ENCODE measurements at regions not wholly inside any gene's neighbourhood (a gene's known extent, or its start where the extent isn't known, plus 50 kb on each side); places are given as distances from the start of the nearest gene placed in this dataset.

DNA sequence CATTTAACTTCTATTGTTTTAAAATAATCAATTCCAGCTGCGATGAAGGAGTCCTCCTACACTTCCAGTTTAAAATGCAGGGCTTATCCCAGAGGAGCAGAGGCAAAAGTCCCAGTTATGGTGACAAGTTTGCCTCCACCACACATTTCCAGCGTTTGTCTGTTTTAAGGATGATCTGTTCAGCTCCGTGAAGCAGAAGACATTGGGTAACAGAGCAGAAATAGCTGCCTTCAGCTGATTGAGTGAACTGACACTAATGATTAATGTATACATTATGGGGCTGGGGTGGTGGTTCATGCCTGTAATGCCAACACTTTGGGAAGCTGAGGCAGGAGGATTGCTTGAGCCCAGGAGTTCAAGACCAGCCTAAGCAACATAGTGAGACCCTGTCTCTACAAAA, 127.6 kb downstream of the HSD17B3 start:
- no peak overlapping the region for H3K27ac Mint-ChIP-seq
- H3K79me2 ChIP-seq (replicated peaks; ENCODE audit: insufficient read depth): no peaks in the 10 kb centered on the region
- no peak overlapping the region for H3K4me3 ChIP-seq
- no peaks in the 10 kb centered on the region for H3K9me3 Mint-ChIP-seq
- no peaks in the 10 kb centered on the region for H4K20me1 ChIP-seq (replicated peaks; ENCODE audit: insufficient read depth)
- no peaks in the 10 kb centered on the region for H3F3A ChIP-seq (replicated peaks; ENCODE audit: low read depth)
- H3K4me1 ChIP-seq (ENCODE audit: insufficient read depth): peaks cover 7% of the 10 kb centered on the region
- no peak overlapping the region for H3K4me2 ChIP-seq
- ATAC-seq: no peak
- H3K36me3 Mint-ChIP-seq (ENCODE audit: low read depth): no peaks in the 10 kb centered on the region
- H3K27me3 ChIP-seq (ENCODE audit: insufficient read depth): no peaks in the 10 kb centered on the region
- H3K9me2 ChIP-seq (ENCODE audit: insufficient read depth): no peaks in the 10 kb centered on the region
- peaks cover 15% of the 10 kb centered on the region for H3K4me1 Mint-ChIP-seq
- no peak for DNase-seq (ENCODE audit: low spot score)
- no peak overlapping the region for H2AFZ ChIP-seq
- no peaks in the 10 kb centered on the region for H3K36me3 ChIP-seq (ENCODE audit: insufficient read depth)
- H3K27ac ChIP-seq (ENCODE audit: low read depth): no peak overlapping the region
- peaks cover 3% of the 10 kb centered on the region for H3K27me3 Mint-ChIP-seq (ENCODE audit: insufficient read depth, low read depth, poor library complexity)
- H3K4me3 Mint-ChIP-seq: no peak overlapping the region
- TF ChIP-seq EZH2 (IDR thresholded peaks at IDR 0.05; ENCODE audit: low read depth, unreplicated experiment) (no peak), CREB1 (CRISPR knock-in tag; IDR thresholded peaks at IDR 0.05; ENCODE audit: low read depth) (no peak)

DNA sequence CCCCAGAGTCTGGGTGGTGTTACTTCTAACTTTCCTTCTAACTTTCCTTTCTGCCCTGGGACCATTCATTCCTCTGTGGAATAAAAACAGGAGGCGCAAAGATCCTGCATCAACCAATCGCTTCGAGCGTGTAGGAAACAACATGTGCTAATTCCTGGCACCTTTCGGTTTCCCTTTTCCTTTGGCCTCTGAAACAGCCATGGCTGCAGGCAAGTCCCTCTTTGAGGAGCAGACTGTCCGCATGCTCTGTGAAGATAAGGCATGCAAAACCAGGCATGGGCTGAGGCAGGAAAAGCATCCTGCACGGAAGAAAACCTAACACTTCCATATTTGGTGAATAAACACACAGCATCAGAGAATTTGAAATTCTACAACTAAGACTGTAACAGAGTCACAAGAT, 128.3 kb downstream of the HSD17B3 start:
- Mint-ChIP-seq H3K4me1 (peaks cover 22% of the 10 kb centered on the region), H3K4me3 (no peak overlapping the region), H3K36me3 (ENCODE audit: low read depth) (no peaks in the 10 kb centered on the region), H3K27me3 (ENCODE audit: insufficient read depth, low read depth, poor library complexity) (peaks cover 3% of the 10 kb centered on the region), H3K27ac (no peak overlapping the region), H3K9me3 (no peaks in the 10 kb centered on the region)
- peaks cover 13% of the 10 kb centered on the region for H3K4me1 ChIP-seq (ENCODE audit: insufficient read depth)
- no peaks in the 10 kb centered on the region for H3F3A ChIP-seq (replicated peaks; ENCODE audit: low read depth)
- DNase-seq (ENCODE audit: low spot score): no peak
- no peak for ATAC-seq
- H3K9me2 ChIP-seq (ENCODE audit: insufficient read depth): no peaks in the 10 kb centered on the region
- TF ChIP-seq JUNB (IDR thresholded peaks at IDR 0.05; ENCODE audit: unreplicated experiment): no peak
- TF ChIP-seq ZNF114 (CRISPR knock-in tag; IDR thresholded peaks at IDR 0.05): no peak
- TF ChIP-seq, protein P1, sequence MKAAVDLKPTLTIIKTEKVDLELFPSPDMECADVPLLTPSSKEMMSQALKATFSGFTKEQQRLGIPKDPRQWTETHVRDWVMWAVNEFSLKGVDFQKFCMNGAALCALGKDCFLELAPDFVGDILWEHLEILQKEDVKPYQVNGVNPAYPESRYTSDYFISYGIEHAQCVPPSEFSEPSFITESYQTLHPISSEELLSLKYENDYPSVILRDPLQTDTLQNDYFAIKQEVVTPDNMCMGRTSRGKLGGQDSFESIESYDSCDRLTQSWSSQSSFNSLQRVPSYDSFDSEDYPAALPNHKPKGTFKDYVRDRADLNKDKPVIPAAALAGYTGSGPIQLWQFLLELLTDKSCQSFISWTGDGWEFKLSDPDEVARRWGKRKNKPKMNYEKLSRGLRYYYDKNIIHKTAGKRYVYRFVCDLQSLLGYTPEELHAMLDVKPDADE (IDR thresholded peaks at IDR 0.05): no peak
- TF ChIP-seq, protein P2, sequence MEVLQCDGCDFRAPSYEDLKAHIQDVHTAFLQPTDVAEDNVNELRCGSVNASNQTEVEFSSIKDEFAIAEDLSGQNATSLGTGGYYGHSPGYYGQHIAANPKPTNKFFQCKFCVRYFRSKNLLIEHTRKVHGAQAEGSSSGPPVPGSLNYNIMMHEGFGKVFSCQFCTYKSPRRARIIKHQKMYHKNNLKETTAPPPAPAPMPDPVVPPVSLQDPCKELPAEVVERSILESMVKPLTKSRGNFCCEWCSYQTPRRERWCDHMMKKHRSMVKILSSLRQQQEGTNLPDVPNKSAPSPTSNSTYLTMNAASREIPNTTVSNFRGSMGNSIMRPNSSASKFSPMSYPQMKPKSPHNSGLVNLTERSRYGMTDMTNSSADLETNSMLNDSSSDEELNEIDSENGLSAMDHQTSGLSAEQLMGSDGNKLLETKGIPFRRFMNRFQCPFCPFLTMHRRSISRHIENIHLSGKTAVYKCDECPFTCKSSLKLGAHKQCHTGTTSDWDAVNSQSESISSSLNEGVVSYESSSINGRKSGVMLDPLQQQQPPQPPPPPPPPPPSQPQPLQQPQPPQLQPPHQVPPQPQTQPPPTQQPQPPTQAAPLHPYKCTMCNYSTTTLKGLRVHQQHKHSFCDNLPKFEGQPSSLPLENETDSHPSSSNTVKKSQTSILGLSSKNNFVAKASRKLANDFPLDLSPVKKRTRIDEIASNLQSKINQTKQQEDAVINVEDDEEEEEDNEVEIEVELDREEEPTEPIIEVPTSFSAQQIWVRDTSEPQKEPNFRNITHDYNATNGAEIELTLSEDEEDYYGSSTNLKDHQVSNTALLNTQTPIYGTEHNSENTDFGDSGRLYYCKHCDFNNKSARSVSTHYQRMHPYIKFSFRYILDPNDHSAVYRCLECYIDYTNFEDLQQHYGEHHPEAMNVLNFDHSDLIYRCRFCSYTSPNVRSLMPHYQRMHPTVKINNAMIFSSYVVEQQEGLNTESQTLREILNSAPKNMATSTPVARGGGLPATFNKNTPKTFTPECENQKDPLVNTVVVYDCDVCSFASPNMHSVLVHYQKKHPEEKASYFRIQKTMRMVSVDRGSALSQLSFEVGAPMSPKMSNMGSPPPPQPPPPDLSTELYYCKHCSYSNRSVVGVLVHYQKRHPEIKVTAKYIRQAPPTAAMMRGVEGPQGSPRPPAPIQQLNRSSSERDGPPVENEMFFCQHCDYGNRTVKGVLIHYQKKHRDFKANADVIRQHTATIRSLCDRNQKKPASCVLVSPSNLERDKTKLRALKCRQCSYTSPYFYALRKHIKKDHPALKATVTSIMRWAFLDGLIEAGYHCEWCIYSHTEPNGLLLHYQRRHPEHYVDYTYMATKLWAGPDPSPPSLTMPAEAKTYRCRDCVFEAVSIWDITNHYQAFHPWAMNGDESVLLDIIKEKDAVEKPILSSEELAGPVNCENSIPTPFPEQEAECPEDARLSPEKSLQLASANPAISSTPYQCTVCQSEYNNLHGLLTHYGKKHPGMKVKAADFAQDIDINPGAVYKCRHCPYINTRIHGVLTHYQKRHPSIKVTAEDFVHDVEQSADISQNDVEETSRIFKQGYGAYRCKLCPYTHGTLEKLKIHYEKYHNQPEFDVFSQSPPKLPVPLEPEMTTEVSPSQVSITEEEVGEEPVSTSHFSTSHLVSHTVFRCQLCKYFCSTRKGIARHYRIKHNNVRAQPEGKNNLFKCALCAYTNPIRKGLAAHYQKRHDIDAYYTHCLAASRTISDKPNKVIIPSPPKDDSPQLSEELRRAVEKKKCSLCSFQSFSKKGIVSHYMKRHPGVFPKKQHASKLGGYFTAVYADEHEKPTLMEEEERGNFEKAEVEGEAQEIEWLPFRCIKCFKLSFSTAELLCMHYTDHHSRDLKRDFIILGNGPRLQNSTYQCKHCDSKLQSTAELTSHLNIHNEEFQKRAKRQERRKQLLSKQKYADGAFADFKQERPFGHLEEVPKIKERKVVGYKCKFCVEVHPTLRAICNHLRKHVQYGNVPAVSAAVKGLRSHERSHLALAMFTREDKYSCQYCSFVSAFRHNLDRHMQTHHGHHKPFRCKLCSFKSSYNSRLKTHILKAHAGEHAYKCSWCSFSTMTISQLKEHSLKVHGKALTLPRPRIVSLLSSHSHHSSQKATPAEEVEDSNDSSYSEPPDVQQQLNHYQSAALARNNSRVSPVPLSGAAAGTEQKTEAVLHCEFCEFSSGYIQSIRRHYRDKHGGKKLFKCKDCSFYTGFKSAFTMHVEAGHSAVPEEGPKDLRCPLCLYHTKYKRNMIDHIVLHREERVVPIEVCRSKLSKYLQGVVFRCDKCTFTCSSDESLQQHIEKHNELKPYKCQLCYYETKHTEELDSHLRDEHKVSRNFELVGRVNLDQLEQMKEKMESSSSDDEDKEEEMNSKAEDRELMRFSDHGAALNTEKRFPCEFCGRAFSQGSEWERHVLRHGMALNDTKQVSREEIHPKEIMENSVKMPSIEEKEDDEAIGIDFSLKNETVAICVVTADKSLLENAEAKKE (CRISPR knock-in tag; IDR thresholded peaks at IDR 0.05): no peak
- no peak for TF ChIP-seq CREB1 (CRISPR knock-in tag; IDR thresholded peaks at IDR 0.05; ENCODE audit: low read depth)
- no peak for TF ChIP-seq STAT1 (IDR thresholded peaks at IDR 0.05; ENCODE audit: unreplicated experiment)
- no peak for TF ChIP-seq POLR2AphosphoS5 (IDR thresholded peaks at IDR 0.05; ENCODE audit: low read depth)
- TF ChIP-seq, protein P3, sequence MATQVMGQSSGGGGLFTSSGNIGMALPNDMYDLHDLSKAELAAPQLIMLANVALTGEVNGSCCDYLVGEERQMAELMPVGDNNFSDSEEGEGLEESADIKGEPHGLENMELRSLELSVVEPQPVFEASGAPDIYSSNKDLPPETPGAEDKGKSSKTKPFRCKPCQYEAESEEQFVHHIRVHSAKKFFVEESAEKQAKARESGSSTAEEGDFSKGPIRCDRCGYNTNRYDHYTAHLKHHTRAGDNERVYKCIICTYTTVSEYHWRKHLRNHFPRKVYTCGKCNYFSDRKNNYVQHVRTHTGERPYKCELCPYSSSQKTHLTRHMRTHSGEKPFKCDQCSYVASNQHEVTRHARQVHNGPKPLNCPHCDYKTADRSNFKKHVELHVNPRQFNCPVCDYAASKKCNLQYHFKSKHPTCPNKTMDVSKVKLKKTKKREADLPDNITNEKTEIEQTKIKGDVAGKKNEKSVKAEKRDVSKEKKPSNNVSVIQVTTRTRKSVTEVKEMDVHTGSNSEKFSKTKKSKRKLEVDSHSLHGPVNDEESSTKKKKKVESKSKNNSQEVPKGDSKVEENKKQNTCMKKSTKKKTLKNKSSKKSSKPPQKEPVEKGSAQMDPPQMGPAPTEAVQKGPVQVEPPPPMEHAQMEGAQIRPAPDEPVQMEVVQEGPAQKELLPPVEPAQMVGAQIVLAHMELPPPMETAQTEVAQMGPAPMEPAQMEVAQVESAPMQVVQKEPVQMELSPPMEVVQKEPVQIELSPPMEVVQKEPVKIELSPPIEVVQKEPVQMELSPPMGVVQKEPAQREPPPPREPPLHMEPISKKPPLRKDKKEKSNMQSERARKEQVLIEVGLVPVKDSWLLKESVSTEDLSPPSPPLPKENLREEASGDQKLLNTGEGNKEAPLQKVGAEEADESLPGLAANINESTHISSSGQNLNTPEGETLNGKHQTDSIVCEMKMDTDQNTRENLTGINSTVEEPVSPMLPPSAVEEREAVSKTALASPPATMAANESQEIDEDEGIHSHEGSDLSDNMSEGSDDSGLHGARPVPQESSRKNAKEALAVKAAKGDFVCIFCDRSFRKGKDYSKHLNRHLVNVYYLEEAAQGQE (IDR thresholded peaks at IDR 0.05; ENCODE audit: unreplicated experiment): no peak
- TF ChIP-seq ZNF331 (CRISPR knock-in tag; IDR thresholded peaks at IDR 0.05; ENCODE audit: low read depth): no peak
- H3K27ac ChIP-seq (ENCODE audit: low read depth): no peak overlapping the region
- H3K36me3 ChIP-seq (ENCODE audit: insufficient read depth): no peaks in the 10 kb centered on the region
- H4K20me1 ChIP-seq (replicated peaks; ENCODE audit: insufficient read depth): no peaks in the 10 kb centered on the region
- H3K79me2 ChIP-seq (replicated peaks; ENCODE audit: insufficient read depth): no peaks in the 10 kb centered on the region
- no peaks in the 10 kb centered on the region for H3K27me3 ChIP-seq (ENCODE audit: insufficient read depth)
- H2AFZ ChIP-seq: no peak overlapping the region
- H3K4me2 ChIP-seq: no peak overlapping the region
- no peak overlapping the region for H3K4me3 ChIP-seq
